Tibial nerve (tissue), 4 donors: ENCODE measurements at regions not wholly inside any gene's neighbourhood (a gene's known extent, or its start where the extent isn't known, plus 50 kb on each side); places are given as distances from the start of the nearest gene placed in this dataset.
A peak's percentile ranks its signal among the peaks of the same experiment; 100 is the strongest.

ENCODE experiments used
- DNase-seq, 2 donors: peaks; one replicate each; pipeline ENCODE4 v3.0.0-alpha.2; 2019; ENCODE audit warnings: low spot score in 2 of 2
- H3K27ac ChIP-seq, 4 donors: fragments of 200-600 bp; sonication (generic) in 3 of 4; one replicate each; pipeline ENCODE4 v1.5.1; 2017 to 2019; ENCODE audit warnings: mild to moderate bottlenecking in 1 of 4
- H3K27me3 ChIP-seq, 2 donors: fragments of 200-600 bp; sonication (generic) in 1 of 2; one replicate each; pipeline versions ENCODE4 v1.5.1 to v1.6.0; 2017 to 2019
- H3K36me3 ChIP-seq, 3 donors: fragments of 200-600 bp; sonication (generic); one replicate each; pipeline ENCODE4 v1.5.1; 2018 to 2019
- H3K4me1 ChIP-seq, 4 donors: fragments of 200-600 bp; sonication (generic) in 3 of 4; one replicate each; pipeline ENCODE4 v1.5.1; 2017 to 2019
- H3K4me3 ChIP-seq, 4 donors: fragments of 200-600 bp; sonication (generic) in 3 of 4; one replicate each; pipeline ENCODE4 v1.5.1; 2017 to 2019; ENCODE audit warnings: mild to moderate bottlenecking in 1 of 4, moderate library complexity in 1 of 4
- H3K9me3 ChIP-seq, 4 donors: fragments of 200-600 bp; sonication (generic) in 3 of 4; one replicate each; pipeline ENCODE4 v1.5.1; 2017 to 2019
- EP300 ChIP-seq, 2 donors: sonication (generic); formaldehyde crosslinking; IDR thresholded peaks; one replicate each; pipeline ENCODE4 v1.6.1; 2017; ENCODE audit warnings: antibody characterized with exemption in 2 of 2, mild to moderate bottlenecking in 1 of 2
- POLR2A ChIP-seq, 2 donors: fragments of 450-650 bp; IDR thresholded peaks; one replicate each; pipeline ENCODE4 v1.6.1; 2017; ENCODE audit warnings: antibody characterized with exemption in 2 of 2, mild to moderate bottlenecking in 2 of 2, moderate library complexity in 2 of 2
- WGBS, 2 donors: methylation state at CpG; one replicate each; pipeline ENCODE4 v1.1.5; 2018; 5-methylcytosine and 5-hydroxymethylcytosine counted together
- TF ChIP-seq, protein P1 (sequence below), 5 experiments: fragments of 200-600 bp in 3 of 5; fragments of 450-650 bp in 2 of 5; sonication (generic) in 3 of 5; IDR thresholded peaks; one replicate each; pipeline ENCODE4 v1.5.1; 2016 to 2019; ENCODE audit warnings: antibody characterized with exemption in 5 of 5, mild to moderate bottlenecking in 3 of 5, moderate library complexity in 2 of 5

- no peak overlapping the region for H3K4me3 ChIP-seq
- DNase-seq = no peak
- TF ChIP-seq POLR2A (IDR thresholded peaks at IDR 0.05) = no peak
- no peak for TF ChIP-seq EP300 (IDR thresholded peaks at IDR 0.05)
- no peaks in the 10 kb centered on the region for H3K27me3 ChIP-seq
- H3K9me3 ChIP-seq = no peaks in the 10 kb centered on the region
- H3K27ac ChIP-seq = peak overlapping the region in 2 of 4 donors; percentile 18 to 96
- peaks cover 0 to 60% (median 50%) of the 10 kb centered on the region in 4 donors for H3K4me1 ChIP-seq
- WGBS, 2 donors = 87 to 88% methylated on average over 19 of the region's 19 CpGs
- no peaks in the 10 kb centered on the region for H3K36me3 ChIP-seq
Observed at GRCh38 chr1:234972411-234973191, 156.0 kb downstream of the TOMM20 start.

GRCh38 chr1:234971586-234972297 is 156.9 kb downstream of the TOMM20 start:
- H3K9me3 ChIP-seq = no peaks in the 10 kb centered on the region
- H3K27ac ChIP-seq = peak overlapping the region in 3 of 4 donors; percentile 78 to 96 (median 89)
- WGBS, 2 donors = 86 to 90% methylated on average over 9 of the region's 9 CpGs
- TF ChIP-seq, protein P1, sequence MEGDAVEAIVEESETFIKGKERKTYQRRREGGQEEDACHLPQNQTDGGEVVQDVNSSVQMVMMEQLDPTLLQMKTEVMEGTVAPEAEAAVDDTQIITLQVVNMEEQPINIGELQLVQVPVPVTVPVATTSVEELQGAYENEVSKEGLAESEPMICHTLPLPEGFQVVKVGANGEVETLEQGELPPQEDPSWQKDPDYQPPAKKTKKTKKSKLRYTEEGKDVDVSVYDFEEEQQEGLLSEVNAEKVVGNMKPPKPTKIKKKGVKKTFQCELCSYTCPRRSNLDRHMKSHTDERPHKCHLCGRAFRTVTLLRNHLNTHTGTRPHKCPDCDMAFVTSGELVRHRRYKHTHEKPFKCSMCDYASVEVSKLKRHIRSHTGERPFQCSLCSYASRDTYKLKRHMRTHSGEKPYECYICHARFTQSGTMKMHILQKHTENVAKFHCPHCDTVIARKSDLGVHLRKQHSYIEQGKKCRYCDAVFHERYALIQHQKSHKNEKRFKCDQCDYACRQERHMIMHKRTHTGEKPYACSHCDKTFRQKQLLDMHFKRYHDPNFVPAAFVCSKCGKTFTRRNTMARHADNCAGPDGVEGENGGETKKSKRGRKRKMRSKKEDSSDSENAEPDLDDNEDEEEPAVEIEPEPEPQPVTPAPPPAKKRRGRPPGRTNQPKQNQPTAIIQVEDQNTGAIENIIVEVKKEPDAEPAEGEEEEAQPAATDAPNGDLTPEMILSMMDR (IDR thresholded peaks at IDR 0.05) = no peak
- TF ChIP-seq POLR2A (IDR thresholded peaks at IDR 0.05) = no peak
- no peak for TF ChIP-seq EP300 (IDR thresholded peaks at IDR 0.05)
- H3K4me3 ChIP-seq = no peak overlapping the region
- peaks cover 0 to 56% (median 46%) of the 10 kb centered on the region in 4 donors for H3K4me1 ChIP-seq
- DNase-seq = no peak
- H3K36me3 ChIP-seq = no peaks in the 10 kb centered on the region
- no peaks in the 10 kb centered on the region for H3K27me3 ChIP-seq

- H3K27ac ChIP-seq = peak overlapping the region; percentile 49 to 96 (median 84)
- H3K27me3 ChIP-seq = no peaks in the 10 kb centered on the region
- peaks cover 0 to 53% (median 43%) of the 10 kb centered on the region in 4 donors for H3K4me1 ChIP-seq
- TF ChIP-seq EP300 (IDR thresholded peaks at IDR 0.05) (peak in 1 of 2 donors; percentile 78), POLR2A (IDR thresholded peaks at IDR 0.05) (peak in 1 of 2 donors; percentile 31)
- TF ChIP-seq, protein P1 (IDR thresholded peaks at IDR 0.05) = peak in 2 of 5 experiments; percentile 14
- peak; percentile 65 to 80 for DNase-seq
- no peaks in the 10 kb centered on the region for H3K36me3 ChIP-seq
- H3K9me3 ChIP-seq = no peaks in the 10 kb centered on the region
- WGBS, 2 donors = 9 to 12% methylated on average over 11 to 12 of the region's 12 CpGs
- no peak overlapping the region for H3K4me3 ChIP-seq
Observed at GRCh38 chr1:234970731-234971476, 157.7 kb downstream of the TOMM20 start.

GRCh38 chr1:234970401-234970730 is 158.3 kb downstream of the TOMM20 start:
- Histone ChIP-seq H3K4me1 (peaks cover 0 to 50% (median 38%) of the 10 kb centered on the region in 4 donors), H3K36me3 (no peaks in the 10 kb centered on the region), H3K9me3 (no peaks in the 10 kb centered on the region), H3K4me3 (peak overlapping the region in 3 of 4 donors; percentile 18 to 46 (median 38)), H3K27ac (peak overlapping the region; percentile 49 to 96 (median 84)), H3K27me3 (no peaks in the 10 kb centered on the region)
- no peak for DNase-seq
- WGBS, 2 donors = 9 to 13% methylated on average over 4 of the region's 4 CpGs
- TF ChIP-seq POLR2A (IDR thresholded peaks at IDR 0.05) (no peak), EP300 (IDR thresholded peaks at IDR 0.05) (no peak)
- TF ChIP-seq, protein P1 (IDR thresholded peaks at IDR 0.05) = no peak

GRCh38 chr1:234969581-234970400 is 158.8 kb downstream of the TOMM20 start:
- Histone ChIP-seq H3K4me1 (peaks cover 0 to 50% (median 36%) of the 10 kb centered on the region in 4 donors), H3K9me3 (no peaks in the 10 kb centered on the region), H3K27me3 (no peaks in the 10 kb centered on the region), H3K4me3 (peak overlapping the region; percentile 18 to 46 (median 37)), H3K27ac (peak overlapping the region; percentile 49 to 96 (median 84)), H3K36me3 (no peaks in the 10 kb centered on the region)
- peak in 1 of 2 donors; percentile 32 for DNase-seq
- 8 to 10% methylated on average over 31 to 37 of the region's 37 CpGs for WGBS, 2 donors
- TF ChIP-seq, protein P1 (IDR thresholded peaks at IDR 0.05) = no peak
- no peak for TF ChIP-seq POLR2A (IDR thresholded peaks at IDR 0.05)
- no peak for TF ChIP-seq EP300 (IDR thresholded peaks at IDR 0.05)
